Brain microvascular endothelial cell (primary cell): ENCODE measurements at regions not wholly inside any gene's neighbourhood (a gene's known extent, or its start where the extent isn't known, plus 50 kb on each side); places are given as distances from the start of the nearest gene placed in this dataset.

Experiments used
- DNase-seq: peaks from one replicate; pipeline ENCODE4 v3.0.0-alpha.2; 2020
- H3K27ac ChIP-seq: fragments of 250-450 bp; sonication (Bioruptor Pico); 2 replicates; pipeline ENCODE4 v1.5.1; 2020; ENCODE audit warnings: mild to moderate bottlenecking, moderate library complexity
- H3K27me3 ChIP-seq: fragments of 250-450 bp; sonication (Bioruptor Pico); replicated peaks from 2 replicates; pipeline ENCODE4 v1.5.1; 2020; ENCODE audit warnings: mild to moderate bottlenecking
- H3K36me3 ChIP-seq: fragments of 250-450 bp; sonication (Bioruptor Pico); replicated peaks from 2 replicates; pipeline ENCODE4 v1.5.1; 2020; ENCODE audit warnings: mild to moderate bottlenecking
- H3K4me3 ChIP-seq: 2 replicates; pipeline ENCODE4 v1.5.1; 2011; ENCODE audit warnings: low read depth, mild to moderate bottlenecking, control low read depth, low read length, moderate library complexity
- CTCF ChIP-seq: IDR thresholded peaks from 2 replicates; pipeline ENCODE4 v1.5.1; 2011; ENCODE audit warnings: low read depth, mild to moderate bottlenecking, moderate library complexity, low read length, control low read depth, inconsistent platforms; ENCODE audit errors: missing control alignments
- in situ Hi-C: cut with HindIII; loops from 2 replicates; pipeline ENCODE4 v1.10.0; 2017; ENCODE audit warnings: low sequenced_read_pairs, low pct_ligation_motif_present

DNA sequence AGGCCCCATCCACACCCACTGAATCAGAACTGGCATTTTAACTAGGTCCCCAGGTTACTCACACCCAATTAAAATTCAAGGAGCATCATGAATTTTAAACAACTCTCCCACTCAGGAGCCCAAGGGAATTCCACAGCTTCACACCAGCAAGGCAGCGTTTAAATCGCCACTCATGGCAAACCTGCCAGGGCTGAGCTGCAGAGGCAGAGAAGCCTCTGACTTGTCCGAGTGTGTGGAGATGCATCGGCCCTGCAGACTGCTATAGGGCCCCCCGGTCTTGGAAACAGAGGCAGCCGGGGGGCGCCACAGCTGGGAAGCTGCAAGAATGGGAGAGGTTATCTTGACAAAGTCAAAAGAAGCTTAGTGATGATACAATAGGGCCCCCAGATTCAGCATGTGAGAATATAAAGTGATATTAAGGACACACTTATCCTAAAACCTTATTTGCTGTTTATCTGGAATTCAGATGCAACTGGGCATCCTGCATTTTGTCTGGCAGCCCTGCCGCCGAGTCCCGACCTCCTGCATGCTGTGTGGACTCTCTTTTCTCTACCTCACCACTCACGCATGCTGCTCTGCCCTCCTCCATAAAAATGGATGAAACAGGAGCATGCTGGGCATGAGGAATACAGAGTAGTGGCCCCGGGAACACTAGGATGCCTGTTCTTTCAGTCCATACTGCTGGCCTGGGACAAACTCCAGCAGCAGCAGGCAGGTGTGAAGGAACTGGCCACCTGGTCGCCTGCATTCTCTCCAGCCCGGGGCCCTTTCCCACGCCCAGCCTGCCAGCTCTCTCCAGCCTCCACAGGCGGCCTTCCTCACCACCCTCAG lies 126.1 kb downstream of the PXDC1 start:
- Histone ChIP-seq H3K4me3 (no peak overlapping the region), H3K27me3 (no peaks in the 10 kb centered on the region), H3K36me3 (no peaks in the 10 kb centered on the region), H3K27ac (no peak overlapping the region)
- DNase-seq: no peak
- in situ Hi-C loops: no loop called here
- TF ChIP-seq CTCF: peak; percentile 1

- H3K4me3 ChIP-seq: no peak overlapping the region
- no peak overlapping the region for H3K27ac ChIP-seq
- no peak for TF ChIP-seq CTCF
- in situ Hi-C loops: no loop called here
- H3K36me3 ChIP-seq: no peaks in the 10 kb centered on the region
- no peak for DNase-seq
- H3K27me3 ChIP-seq: no peaks in the 10 kb centered on the region
Measured at GRCh38 chr6:3624250-3625136, 127.0 kb downstream of the PXDC1 start.

DNA sequence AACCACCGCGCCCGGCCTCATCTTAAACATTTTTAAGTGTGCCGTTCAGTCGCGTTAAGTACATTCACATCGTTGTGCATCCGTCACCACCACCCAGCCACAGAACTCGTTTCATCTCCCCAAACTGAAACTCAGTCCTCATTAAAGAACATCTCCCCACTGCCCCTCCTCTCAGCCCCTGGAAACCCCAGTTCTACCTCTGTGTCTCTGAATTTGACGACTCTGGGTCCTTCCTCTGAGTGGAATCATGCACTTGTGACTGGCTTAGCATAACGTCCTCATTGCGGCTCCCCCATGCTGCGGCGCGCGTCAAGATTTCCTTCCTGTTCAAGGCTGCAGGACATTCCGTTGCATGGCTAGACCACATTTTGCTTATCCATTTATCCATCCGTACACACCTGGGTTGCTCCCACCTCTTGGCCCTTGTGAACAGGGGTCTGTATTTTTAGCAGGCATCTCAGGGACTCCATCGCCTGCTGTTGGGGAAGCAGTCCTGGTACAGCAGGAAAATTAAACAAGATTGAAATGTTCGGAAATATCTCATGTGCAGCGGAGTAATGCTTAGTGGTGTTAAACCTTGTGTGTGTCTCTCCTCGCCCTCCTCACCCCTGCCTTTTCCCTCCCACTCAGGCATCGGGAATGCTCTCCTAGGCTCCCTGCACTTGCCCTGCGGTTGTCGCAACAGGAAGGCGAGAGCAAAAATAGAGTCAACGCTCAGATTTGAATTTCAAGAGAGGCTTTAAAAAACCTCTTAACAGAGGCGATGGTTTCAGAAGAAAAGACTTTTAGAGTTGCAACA lies 127.9 kb downstream of the PXDC1 start:
- DNase-seq: peak; percentile 8
- in situ Hi-C loops: no loop called here
- Histone ChIP-seq H3K27me3 (no peaks in the 10 kb centered on the region), H3K36me3 (no peaks in the 10 kb centered on the region), H3K27ac (no peak overlapping the region), H3K4me3 (no peak overlapping the region)
- no peak for TF ChIP-seq CTCF

GRCh38 chr6:3621411-3621810 lies 130.1 kb downstream of the PXDC1 start:
- Histone ChIP-seq H3K4me3 (no peak overlapping the region), H3K27ac (no peak overlapping the region), H3K27me3 (no peaks in the 10 kb centered on the region), H3K36me3 (no peaks in the 10 kb centered on the region)
- in situ Hi-C loops: no loop called here
- TF ChIP-seq CTCF: no peak
- DNase-seq: no peak

- Histone ChIP-seq H3K27me3 (no peaks in the 10 kb centered on the region), H3K36me3 (no peaks in the 10 kb centered on the region), H3K4me3 (no peak overlapping the region), H3K27ac (no peak overlapping the region)
- no peak for TF ChIP-seq CTCF
- in situ Hi-C loops: no loop called here
- no peak for DNase-seq
Measured at GRCh38 chr6:3620937-3621336, 130.6 kb downstream of the PXDC1 start.
